ENCODE measurements at regions not wholly inside any gene's neighbourhood (a gene's known extent, or its start where the extent isn't known, plus 50 kb on each side); places are given as distances from the start of the nearest gene placed in this dataset.
A peak's percentile ranks its signal among the peaks of the same experiment; 100 is the strongest.
"Not testable (repeated sequence)": the region's sequence is repeated elsewhere in the genome, so short reads cannot be mapped to it uniquely, and the experiment has no call there.

DNA sequence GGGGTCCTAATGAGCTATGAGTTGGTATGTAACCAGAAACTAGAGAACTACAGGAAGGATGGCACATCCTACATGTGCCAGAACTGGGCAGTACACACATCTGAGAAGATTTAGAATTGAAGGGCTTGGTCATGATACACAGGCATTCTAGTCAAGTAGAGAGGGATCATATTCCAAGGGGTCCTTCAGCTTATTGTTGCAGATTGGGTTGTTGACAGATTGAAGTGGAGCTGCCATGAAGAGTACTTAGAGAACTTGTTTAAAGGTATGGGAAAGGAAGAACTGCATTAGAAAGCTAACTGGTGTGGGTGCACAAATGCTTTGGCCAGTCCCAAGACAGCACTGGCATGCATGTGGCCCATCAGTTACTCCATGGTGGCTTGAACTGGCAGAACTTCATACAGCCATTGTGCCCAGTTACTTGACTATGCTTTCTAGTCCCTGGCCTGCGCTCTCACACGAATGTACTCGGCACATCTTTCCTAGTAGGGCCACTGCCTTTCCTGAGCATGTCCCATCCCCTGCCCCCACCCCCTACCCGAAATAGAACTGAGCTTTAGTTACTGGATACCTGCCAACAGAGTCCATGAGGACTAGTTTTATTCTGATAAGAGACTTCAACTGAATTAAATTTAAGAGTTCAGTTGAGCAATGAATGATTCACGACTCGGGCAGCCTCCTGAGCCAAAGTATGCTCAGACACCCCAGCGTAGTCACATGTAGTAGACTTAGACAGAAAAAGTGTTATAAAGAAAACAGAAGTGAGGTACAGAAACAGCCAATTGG lies 64.0 kb downstream of the CCNG2 start:
- DNase-seq (ENCODE audit: low read depth): no peak

DNA sequence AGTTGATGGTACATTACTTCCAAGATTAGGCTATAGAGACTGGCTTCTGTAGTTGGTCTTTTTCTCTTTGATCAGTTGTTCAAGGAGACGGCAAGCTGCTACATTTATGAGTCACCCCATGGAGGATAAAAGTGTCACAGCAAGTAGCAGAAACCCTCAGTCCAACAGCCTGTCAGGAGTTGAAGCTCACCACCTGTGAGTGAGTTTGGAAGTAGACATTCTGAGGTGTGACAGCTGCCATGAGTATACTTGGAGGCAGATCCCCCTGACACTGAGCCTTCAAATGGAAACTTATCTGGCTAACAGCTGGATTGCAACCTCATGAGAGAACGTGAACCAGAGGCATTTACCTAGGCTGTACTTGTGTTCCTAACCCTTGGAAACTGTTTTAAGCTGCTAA lies 68.0 kb downstream of the CCNG2 start:
- DNase-seq (ENCODE audit: low read depth): no peak

DNA sequence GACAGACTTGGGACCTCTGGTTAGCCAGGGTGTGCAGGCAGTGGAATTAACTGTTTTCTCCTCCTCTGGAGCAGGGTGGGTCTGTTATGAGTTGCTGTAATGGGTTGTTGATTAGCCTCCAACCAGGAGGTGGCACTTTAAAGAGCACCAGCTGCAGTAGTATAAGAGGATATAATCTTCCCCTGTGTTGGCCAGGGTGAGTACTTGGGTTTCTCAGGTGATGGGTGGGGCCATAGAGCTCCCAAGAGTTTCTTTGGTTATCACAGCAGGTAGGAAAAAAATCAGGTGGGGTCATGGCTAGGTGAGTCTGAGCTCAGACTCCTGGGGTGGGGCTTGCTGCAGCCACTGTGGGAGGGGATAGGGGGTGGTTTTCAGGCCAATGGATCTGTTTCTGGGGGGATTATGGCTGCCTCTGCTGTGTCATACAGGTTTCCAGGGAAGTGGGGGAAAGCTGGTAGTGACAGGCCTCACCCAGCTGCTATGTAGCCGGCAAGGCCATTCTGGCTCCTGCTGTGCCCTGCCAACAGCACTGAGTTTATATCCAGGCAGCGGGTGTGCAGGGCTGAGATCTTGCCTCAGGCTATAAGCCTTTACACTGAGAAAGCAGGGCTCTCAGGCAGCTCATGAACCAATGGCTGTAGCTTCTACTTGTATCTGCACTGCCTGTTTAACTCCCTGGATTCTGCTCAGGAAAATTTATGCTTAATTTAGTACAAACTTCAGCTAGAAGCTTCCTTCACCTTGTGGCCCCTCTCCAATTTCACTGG lies 70.1 kb downstream of the CCNG2 start:
- DNase-seq (ENCODE audit: low read depth): no peak

DNA sequence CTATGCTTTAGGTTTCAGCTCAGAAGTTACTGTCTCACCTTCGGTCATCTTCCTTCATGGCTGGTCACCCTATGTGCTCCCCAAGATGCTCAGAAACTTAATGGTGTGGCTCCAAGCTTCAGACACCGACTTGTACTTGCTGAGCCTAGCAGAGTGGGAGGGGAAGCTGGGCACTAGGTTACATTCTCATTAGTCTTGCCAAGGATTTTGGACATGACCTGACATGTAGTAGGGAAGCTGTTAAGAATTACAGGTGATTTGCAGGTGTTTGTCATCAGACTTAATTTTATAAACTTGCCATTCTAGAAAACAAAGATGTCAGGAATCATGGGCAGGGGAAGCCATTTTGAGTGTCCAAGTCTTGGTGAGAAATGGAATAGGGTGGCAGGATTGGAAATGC lies 72.4 kb downstream of the CCNG2 start:
- no peak for DNase-seq (ENCODE audit: low read depth)

DNA sequence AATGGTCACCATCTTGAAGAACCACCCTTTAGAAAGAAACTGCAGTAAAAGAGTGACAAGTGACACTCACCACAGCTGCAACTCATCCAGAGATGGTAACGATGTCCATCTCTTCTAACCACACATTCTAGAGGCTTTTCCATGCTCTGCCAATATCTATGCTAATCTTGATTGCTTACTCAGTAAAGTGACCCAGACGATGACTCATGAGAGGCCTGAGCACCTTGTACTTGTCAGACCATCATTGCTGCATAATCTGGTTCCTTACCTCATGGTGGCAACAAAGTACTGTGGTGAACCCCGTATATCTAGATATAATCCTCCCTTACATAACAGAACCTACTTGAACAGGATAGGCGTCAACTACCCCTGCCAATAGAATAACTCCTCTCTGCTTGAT lies 75.6 kb downstream of the CCNG2 start:
- DNase-seq (ENCODE audit: low read depth): no peak

DNA sequence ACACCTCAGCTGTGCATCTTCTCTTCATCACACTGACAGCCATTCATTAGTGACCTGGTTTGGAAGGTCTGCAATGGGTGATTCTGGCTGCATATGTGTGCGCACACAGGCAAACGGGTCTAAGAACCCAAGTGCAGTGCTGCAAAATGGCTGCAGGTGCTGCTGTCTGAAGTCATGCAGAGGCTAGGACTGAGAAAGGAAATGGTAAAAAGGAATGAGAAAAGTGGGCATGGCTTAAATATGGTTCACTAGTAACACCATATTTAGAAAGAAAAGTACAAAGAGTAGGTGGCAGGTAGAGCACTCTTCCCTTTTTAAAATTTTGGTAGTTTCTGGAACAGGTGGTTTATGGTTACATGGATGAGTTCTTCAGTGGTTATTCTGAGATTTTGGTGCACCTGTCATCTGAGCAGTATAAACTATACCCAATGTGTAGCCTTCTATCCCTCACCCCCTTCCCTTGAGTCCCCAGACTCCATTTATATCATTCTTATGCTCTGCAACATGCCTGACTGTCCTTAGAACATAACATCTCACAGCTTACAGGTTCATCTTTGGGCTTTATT lies 78.4 kb downstream of the CCNG2 start:
- DNase-seq (ENCODE audit: low read depth): no peak

DNA sequence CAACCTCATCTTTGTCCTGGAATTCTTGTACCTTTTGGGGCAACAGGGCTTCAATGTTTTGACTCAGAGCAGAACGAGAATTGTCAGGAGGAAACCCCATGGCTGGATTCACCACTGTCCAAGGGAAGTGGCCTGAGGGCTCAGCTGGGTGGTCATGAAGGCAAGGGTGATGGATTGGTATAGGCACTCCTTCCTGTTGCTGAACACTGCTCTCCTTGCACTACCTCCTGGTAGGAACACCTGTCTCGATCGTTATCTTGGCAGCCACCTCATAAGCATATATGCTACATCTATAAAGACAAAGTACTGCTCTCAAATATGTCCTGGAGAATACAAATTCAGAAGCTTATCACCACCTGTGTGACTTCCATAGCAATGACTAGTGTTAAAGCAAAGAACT lies 79.8 kb downstream of the CCNG2 start:
- no peak for DNase-seq (ENCODE audit: low read depth)

DNA sequence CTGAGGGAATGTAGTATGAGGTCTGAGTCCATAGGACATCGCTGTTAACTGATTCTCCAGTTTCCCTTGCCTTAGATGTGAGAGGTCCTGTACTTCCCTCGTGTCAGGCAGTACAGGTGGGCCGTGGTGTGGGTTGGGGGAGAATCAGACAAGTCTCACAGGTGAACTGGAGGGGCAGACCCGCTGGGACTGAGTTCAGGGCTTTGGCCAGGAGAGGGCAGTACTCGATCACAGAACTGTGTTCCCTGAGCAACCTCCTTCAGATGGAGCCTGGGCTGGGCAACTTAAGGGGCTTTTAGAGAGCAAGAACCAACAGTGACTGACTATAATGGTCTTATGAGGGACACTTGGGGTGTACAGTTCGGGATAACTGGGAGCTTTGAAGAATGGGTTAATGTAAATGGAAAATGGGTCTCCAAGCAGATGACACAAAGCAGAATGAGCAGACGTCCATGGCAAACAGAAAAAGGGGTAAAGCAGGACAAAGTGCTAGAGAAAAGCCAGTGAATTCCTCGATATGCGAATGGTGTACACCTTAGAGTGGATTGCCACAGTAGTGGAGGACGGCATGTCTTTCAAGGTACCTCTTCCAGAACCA lies 83.6 kb downstream of the CCNG2 start:
- peak; percentile 31 for DNase-seq (ENCODE audit: low read depth)

DNA sequence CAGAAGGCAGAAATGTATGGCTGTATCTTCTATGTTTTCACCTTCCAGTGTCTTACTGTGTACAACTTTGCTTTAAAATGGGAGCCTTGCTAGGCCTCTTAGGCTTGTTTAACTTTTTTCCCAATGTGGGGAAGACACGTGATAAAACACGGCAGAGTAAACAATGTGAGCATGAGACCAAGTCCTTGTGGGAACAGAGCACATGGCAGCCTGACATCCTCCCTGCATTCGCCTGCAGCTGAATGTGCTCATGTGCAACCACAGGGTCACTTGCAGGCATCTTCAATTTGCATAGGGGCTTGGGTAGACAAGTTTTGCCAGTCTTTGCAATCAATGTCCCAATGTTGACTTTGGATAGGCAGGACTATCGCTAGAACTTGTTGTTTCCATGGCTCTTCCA lies 91.8 kb downstream of the CCNG2 start:
- no peak for DNase-seq (ENCODE audit: low read depth)

DNA sequence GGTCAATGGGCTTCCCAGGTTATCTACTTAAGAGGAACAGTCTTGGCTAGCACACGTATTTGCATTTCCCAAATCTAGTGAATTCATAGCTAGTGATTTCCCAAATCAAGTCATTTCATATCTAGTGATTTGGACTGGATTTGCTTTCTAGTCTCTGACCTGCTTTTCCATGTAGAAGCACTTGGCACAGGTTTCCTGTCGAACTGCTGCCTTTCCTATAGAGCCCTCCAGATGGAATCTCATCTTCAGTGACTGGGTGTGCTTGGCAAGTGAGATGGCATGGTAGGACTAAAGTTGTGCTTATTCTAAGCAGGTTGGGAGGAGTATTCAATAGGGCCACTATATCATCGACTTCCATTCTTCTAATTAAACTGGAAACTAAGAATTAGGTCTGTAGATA lies 94.7 kb downstream of the CCNG2 start:
- DNase-seq (ENCODE audit: low read depth): no peak

DNA sequence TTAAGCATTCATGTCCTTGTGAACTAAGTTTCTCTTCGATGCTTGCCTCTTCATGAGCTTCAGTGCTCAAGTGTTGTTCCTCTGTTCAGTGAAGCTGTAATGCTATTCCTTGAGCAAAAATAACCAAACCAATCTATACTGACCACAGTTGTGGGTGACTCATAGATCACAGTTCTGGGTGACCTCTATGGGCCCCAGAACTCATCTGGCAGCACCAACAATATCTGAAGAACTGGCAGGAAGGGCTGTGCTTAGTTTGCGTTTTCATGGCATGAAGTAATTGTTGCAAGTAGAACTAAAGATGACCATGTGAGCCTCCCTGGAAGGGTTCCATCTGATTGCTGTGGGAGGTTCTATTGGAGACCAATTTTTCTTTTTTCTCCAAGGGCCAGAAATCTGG lies 106.2 kb downstream of the CCNG2 start:
- no peak for DNase-seq (ENCODE audit: low read depth)

DNA sequence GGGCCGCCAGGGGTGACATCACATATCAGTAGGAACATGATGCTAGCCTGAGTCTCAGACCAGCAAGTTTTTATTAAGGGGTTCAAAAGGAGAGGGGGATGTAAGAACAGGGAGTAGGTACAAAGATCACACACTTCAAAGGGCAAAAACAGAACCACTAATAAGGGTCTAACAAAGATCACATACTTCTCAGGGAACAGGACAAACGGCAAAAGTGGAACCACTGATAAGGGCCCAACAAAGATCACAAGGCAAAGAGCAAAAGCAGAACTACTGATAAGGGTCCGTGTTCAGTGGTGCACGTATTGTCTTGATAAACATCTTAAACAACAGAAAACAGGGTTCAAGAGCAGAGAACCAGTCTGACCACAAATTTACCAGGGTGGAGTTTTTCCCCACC lies 107.0 kb downstream of the CCNG2 start:
- not testable (repeated sequence) for DNase-seq (ENCODE audit: low read depth)

DNA sequence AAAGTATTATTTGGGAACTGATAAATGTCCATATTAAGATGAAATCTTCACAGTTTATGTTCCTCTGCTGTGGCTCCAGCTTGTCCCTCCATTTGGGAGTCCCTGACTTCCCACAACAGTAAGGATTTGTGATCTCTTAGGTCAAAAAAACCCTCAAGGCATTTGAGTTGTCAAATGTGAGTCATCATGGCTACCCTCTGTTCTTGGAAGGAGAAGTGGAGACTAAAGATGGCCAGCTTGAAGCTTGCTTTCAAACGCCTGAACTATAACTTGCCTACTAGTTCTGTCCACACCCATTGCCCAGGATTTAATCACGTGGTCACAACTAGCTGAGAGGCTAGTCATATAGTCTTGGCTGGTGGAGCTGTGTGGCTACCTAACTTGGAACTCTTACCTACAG lies 107.8 kb downstream of the CCNG2 start:
- DNase-seq (ENCODE audit: low read depth): no peak

DNA sequence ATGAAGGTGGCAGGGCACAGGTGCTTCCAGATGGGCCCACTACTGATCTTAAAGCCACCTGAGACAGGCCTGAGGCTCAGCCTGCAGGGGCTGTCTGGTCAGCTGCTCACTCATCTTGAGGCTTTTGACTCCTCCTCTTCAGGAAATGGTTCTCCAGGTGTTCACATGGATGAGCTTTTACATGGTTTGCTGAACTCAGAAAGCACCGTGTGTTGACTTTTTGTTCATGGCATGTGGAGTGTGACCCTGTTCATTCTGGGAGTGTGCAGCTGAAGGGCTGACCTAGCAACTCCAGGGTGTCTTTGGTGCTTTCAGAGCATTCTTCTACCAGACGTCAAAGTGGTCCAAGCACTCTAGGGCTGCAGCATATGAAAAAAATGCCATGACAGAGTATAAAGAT lies 111.1 kb downstream of the CCNG2 start:
- no peak for DNase-seq (ENCODE audit: low read depth)

DNA sequence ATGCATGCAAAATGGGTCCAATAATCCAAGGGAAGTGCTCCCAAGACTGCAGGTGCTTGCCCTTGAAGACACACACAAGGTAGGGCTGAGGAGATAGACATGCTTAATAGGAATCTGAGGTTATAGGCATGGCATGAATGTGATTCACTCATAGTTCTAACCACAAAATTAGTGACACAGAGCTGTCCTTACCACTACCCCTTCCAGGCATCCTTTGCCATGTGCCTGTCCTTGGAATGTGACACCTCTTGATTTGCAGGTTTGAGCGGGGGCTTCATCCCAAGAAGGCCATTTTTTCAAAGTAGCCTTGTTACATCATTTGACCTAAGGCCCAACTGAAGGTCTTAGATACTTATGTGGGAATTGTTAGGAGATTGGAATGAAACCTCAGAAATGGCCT lies 112.5 kb downstream of the CCNG2 start:
- DNase-seq (ENCODE audit: low read depth): no peak

DNA sequence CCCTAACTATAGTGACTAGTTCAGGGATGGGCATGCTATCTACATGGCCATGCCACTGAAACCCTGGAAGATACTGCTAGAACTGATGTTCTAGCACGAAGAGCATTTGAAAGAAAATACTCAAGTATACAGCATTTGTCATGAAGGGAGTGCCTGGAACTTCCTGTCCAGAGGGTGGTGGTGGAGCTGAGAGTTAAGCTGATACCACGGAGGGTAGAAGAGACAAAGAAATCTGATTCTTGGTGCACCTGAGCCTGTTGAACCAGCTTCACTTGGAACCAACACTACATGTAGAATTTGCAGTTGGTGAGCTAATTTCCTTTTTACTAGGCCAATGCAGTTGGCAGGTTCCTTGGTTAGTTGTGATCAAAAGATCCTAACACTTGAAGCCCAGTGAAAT lies 116.4 kb downstream of the CCNG2 start:
- DNase-seq (ENCODE audit: low read depth): no peak

DNA sequence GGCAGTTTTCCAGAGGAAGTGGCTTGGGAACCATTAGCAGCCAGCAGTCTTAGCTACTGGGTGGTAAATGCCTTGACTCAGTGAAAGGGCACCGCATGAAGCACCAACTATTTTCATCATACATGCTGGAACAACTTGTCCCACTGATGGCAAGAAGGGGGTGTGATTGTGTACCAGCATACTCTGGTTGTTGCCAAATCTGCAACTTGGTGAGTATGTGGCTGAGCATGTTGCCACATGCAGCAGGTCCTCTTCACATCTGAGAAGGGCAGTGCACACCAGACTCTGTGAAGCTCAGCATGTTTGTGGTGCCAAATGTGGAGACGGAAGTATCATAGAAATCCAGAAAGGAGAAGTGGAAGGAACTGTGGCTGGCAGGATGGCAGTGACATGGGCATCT lies 122.1 kb downstream of the CCNG2 start:
- DNase-seq (ENCODE audit: low read depth): not testable (repeated sequence)

DNA sequence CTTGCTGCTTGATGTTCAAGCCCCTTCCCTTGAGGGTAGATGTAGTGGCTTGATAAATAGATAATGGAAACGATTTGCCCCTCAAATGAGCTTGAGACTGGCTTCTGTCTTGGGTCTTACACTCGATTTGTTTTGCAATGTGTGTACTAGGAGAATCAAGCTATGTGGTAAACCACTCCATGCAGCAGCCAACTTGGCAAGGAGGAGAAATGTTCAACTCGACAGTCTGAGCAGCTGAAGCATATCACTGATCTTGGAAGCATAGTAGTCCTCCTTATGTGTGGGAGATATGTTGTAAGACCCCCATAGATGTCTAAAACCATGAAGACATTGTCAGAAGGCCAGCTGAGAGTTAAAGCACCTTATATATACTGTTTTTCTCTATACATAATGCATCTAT lies 125.3 kb downstream of the CCNG2 start:
- DNase-seq (ENCODE audit: low read depth): no peak

DNA sequence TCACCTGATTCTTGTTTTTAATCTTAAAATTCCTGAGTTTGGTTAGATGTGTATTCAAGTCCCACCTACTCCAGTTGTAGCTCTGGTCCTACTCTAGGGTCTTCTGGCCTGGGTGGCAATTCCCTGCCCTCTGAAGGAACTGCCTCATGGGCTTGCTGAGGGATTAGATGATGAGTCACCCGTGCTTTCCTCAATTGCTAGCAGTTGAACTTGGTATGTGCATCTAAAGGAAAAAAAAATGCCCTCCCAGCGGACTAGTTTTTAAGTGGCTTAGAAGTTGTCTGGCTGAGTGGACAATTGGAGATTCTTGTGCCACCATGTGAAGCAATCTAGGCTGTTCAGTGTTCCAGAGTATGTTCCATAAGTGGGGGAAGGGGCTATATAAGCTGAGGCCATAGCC lies 127.0 kb downstream of the CCNG2 start:
- no peak for DNase-seq (ENCODE audit: low read depth)

DNA sequence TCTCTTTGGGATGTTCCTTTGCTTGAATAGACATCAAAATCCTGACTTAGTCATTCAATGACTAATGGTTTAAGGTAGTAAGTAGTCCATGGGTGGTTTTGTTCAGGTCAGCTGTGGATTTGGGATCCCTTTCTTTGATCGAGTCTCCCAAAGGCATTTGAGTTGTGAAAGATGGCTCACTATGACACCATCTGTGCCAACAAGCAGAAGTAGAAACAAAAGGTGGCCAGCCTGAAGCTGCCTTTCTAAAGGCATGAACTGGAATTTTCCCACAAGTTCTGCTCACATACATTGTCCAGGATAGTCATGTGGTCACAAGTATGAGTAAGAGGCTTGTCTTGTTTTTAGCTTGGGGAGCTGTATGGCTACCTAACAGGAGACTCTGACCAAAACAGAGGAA lies 129.9 kb downstream of the CCNG2 start:
- no peak for DNase-seq (ENCODE audit: low read depth)

DNA sequence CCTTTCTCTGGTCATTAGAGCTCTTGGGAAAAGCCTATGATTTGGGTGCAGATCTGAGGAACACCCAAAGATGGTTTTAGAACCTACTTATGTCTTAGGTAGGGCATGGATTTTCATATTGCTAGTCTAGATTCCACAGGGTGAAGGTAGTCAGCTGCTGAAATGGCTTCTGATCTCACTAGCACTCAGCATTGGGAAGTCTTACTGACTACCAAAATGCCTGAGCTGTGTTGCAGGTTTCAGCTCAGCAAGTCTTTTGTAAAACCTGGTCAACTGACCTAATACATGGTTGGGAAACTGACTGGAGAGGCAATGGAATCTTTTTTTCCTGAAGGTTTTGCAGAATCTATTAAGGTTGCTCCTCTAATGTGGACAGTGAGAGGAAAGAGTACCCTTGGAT lies 136.4 kb downstream of the CCNG2 start:
- DNase-seq (ENCODE audit: low read depth): no peak

DNA sequence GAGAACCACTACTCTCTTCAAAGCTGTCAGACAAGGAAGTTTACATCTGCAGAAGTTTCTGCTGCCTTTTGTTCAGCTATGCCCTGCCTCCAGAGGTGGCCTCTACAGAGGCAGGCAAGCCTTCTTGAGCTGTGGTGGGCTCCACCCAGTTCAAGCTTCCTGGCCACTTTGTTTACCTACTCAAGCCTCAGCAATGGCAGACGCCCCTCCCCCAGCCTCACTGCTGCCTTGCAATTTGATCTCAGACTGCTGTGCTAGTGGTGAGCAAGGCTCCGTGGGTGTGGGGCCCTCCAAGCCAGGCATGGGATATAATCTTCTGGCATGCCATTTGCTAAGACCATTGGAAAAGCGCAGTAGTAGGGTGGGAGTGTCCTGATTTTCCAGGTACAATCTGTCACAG lies 144.0 kb downstream of the CCNG2 start:
- not testable (repeated sequence) for DNase-seq (ENCODE audit: low read depth)

DNA sequence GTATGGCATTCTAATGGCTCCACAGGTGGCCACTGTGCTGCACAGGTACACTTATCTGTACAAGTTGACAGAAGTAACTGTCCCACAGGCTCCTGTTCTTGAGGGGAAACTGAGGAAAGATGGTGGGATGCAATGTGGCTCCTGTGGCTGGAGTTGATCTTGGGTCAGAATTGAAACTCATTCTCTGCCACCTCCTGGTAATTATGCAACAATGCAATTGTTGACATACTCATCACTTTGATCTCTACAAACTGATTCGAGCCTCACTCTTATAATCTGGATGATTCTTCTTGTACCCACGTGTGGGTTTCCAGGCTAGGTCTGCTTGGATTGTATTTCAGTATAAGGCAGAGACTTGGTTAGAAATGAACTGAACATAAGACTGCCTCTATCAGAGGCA lies 148.8 kb downstream of the CCNG2 start:
- no peak for DNase-seq (ENCODE audit: low read depth)

All from T follicular helper cell (primary cell).